Ishikawa (cell line): ENCODE measurements at regions not wholly inside any gene's neighbourhood (a gene's known extent, or its start where the extent isn't known, plus 50 kb on each side); places are given as distances from the start of the nearest gene placed in this dataset.

Experiments
- REST ChIP-seq: IDR thresholded peaks from 2 replicates; pipeline ENCODE4 v1.6.1; 2012; ENCODE audit warnings: low read depth, mild to moderate bottlenecking
- TF ChIP-seq, protein P1 (sequence below): IDR thresholded peaks from 2 replicates; pipeline ENCODE4 v1.6.1; 2012

GRCh38 chr3:184450547-184450946 is 70.7 kb downstream of the CHRD start:
- TF ChIP-seq, protein P1, sequence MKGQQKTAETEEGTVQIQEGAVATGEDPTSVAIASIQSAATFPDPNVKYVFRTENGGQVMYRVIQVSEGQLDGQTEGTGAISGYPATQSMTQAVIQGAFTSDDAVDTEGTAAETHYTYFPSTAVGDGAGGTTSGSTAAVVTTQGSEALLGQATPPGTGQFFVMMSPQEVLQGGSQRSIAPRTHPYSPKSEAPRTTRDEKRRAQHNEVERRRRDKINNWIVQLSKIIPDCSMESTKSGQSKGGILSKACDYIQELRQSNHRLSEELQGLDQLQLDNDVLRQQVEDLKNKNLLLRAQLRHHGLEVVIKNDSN: no peak
- no peak for TF ChIP-seq REST
